Upper lobe of right lung (tissue), 1 donor: ENCODE measurements at regions not wholly inside any gene's neighbourhood (a gene's known extent, or its start where the extent isn't known, plus 50 kb on each side); places are given as distances from the start of the nearest gene placed in this dataset.

ENCODE experiments used
- ATAC-seq: fragments of 200-7000 bp; cut with Tn5 transposase; one replicate; pipeline ENCODE4 v1.9.1; 2020; ENCODE audit warnings: mild to moderate bottlenecking, moderate library complexity
- DNase-seq: peaks from one replicate; pipeline ENCODE4 v3.0.0-alpha.2; 2020
- H3K27ac ChIP-seq: fragments of 200-600 bp; one replicate; pipeline ENCODE4 v1.8.0; 2022
- H3K27me3 ChIP-seq: fragments of 200-600 bp; one replicate; pipeline ENCODE4 v1.8.0; 2022; ENCODE audit warnings: mild to moderate bottlenecking
- H3K36me3 ChIP-seq: fragments of 200-600 bp; one replicate; pipeline ENCODE4 v1.8.0; 2022
- H3K4me1 ChIP-seq: fragments of 200-600 bp; one replicate; pipeline ENCODE4 v1.8.0; 2022
- H3K4me3 ChIP-seq: fragments of 200-600 bp; one replicate; pipeline ENCODE4 v1.8.0; 2022; ENCODE audit warnings: mild to moderate bottlenecking
- H3K9me3 ChIP-seq: fragments of 200-600 bp; one replicate; pipeline ENCODE4 v1.8.0; 2022
- CTCF ChIP-seq: fragments of 200-600 bp; IDR thresholded peaks from one replicate; pipeline ENCODE4 v1.8.0; 2022; ENCODE audit warnings: antibody characterized with exemption
- intact Hi-C: fragments of 100-400 bp; cut with DNase I; formaldehyde crosslinking; loops from one replicate; pipeline ENCODE4 v1.11.0; 2022
- donor health status: DM: no; HTN: yes; CAD: no; lungs with severe emphysema.

DNA sequence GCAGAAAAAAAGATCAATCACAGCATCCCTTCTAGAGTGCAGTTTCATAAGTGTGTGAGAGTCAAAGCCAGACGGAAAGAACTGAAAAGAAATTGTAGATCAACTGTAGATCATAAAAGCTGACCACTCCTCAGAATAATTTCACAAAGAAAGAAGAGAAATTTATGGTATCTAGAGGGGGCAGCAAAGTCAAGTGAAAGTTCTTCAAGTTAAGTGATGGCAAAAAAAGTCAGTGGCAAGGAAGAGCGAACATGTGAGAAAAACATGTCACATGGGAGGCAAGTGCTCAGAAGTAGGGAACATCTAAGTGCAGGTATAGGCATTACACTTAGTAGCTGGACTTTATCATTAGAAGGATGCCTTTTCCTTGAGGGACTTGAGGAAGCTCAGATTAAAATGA is 245.1 kb upstream of the ISL1 start:
- no peaks in the 10 kb centered on the region for H3K4me1 ChIP-seq
- no peak overlapping the region for H3K27ac ChIP-seq
- intact Hi-C loops = no loop called here
- ATAC-seq (no peak), DNase-seq (no peak)
- H3K27me3 ChIP-seq = peaks cover 5% of the 10 kb centered on the region
- TF ChIP-seq CTCF = no peak
- no peaks in the 10 kb centered on the region for H3K36me3 ChIP-seq
- no peaks in the 10 kb centered on the region for H3K9me3 ChIP-seq
- H3K4me3 ChIP-seq = no peak overlapping the region

DNA sequence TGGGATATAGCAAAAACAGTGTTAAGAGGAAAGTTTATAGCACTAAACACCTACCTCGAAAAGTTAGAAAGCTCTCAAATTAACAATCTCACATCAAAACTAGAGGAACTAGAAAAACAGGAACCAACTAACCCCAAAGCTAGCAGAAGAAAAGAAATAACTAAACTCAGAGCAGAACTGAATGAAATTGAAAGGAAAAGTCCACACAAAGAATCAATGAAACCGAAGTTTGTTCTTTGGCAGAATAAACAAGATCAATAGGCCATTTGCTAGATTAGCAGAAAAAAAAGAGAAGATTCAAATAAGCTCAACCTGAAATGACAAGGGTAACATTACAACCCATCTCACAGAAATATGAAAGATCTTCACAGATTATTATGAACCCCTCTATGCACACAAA is 234.8 kb upstream of the ISL1 start:
- intact Hi-C loops = no loop called here
- Histone ChIP-seq H3K27me3 (no peaks in the 10 kb centered on the region), H3K9me3 (no peaks in the 10 kb centered on the region), H3K27ac (no peak overlapping the region), H3K4me3 (no peak overlapping the region), H3K4me1 (no peaks in the 10 kb centered on the region), H3K36me3 (no peaks in the 10 kb centered on the region)
- DNase-seq = no peak
- no peak for ATAC-seq
- TF ChIP-seq CTCF = no peak

GRCh38 chr5:51156222-51156621 is 227.0 kb upstream of the ISL1 start:
- DNase-seq = no peak
- H3K36me3 ChIP-seq = no peaks in the 10 kb centered on the region
- no peaks in the 10 kb centered on the region for H3K4me1 ChIP-seq
- intact Hi-C loops = no loop called here
- no peak for TF ChIP-seq CTCF
- H3K9me3 ChIP-seq = no peaks in the 10 kb centered on the region
- ATAC-seq = no peak
- H3K4me3 ChIP-seq = no peak overlapping the region
- no peaks in the 10 kb centered on the region for H3K27me3 ChIP-seq
- H3K27ac ChIP-seq = no peak overlapping the region

DNA sequence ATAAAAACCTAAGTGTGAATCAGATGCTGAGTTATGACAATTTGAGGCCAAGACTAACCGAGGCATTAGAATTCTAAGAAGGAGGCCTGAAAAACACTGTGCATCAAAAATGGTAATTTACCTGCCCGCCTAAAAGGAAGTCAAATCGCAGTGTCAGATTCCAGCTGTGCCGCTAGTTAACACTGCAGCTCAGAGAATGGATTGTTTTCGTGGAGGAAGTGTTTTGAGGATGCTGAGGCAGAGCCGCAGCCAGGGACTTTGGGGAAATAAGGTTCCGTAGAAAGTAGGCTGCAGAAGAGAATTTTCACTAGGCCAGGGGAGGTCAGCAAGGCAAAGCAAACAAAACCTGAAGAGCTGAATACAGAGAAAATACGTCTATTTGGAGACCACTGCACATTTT is 226.4 kb upstream of the ISL1 start:
- intact Hi-C loops = no loop called here

DNA sequence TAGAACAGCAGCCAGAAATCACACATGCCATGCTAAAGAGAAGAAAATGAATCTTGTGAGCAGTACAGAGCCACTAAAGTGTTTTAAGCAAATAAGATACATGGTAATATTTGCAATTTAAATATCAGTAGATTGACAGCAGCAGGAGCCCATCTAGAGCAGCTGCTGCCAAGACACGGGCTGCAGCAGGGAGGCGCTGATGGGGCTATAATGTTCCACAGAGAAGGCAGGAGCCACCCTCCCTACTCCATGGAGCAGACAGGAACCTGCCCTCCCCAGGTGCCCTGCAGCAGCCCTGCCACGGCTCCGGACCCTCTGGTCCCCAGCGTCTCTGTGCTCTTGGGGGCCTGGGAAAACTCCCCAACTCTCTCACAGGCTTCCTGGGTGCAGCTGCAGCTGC is 224.1 kb upstream of the ISL1 start:
- H3K27me3 ChIP-seq = no peaks in the 10 kb centered on the region
- H3K9me3 ChIP-seq = no peaks in the 10 kb centered on the region
- TF ChIP-seq CTCF = no peak
- H3K36me3 ChIP-seq = no peaks in the 10 kb centered on the region
- no peak overlapping the region for H3K4me3 ChIP-seq
- no peak overlapping the region for H3K27ac ChIP-seq
- H3K4me1 ChIP-seq = no peaks in the 10 kb centered on the region
- no peak for DNase-seq
- ATAC-seq = no peak
- intact Hi-C loops = no loop called here

More for the DNA sequence above, 226.4 kb upstream of the ISL1 start:
- no peaks in the 10 kb centered on the region for H3K4me1 ChIP-seq
- H3K4me3 ChIP-seq = no peak overlapping the region
- no peak for DNase-seq
- H3K27me3 ChIP-seq = no peaks in the 10 kb centered on the region
- TF ChIP-seq CTCF = no peak
- no peak for ATAC-seq
- no peak overlapping the region for H3K27ac ChIP-seq
- no peaks in the 10 kb centered on the region for H3K36me3 ChIP-seq
- H3K9me3 ChIP-seq = no peaks in the 10 kb centered on the region

GRCh38 chr5:51159606-51160005 is 223.6 kb upstream of the ISL1 start:
- TF ChIP-seq CTCF = no peak
- Histone ChIP-seq H3K27ac (no peak overlapping the region), H3K9me3 (no peaks in the 10 kb centered on the region), H3K4me3 (no peak overlapping the region), H3K27me3 (no peaks in the 10 kb centered on the region), H3K36me3 (no peaks in the 10 kb centered on the region), H3K4me1 (no peaks in the 10 kb centered on the region)
- DNase-seq = no peak
- intact Hi-C loops = no loop called here
- ATAC-seq = peak; percentile 35
